GM23338 (cell line): ENCODE measurements at regions not wholly inside any gene's neighbourhood (a gene's known extent, or its start where the extent isn't known, plus 50 kb on each side); places are given as distances from the start of the nearest gene placed in this dataset.

Experiments
- ATAC-seq: fragments of 200-7000 bp; cut with Tn5 transposase; 3 replicates; pipeline ENCODE4 v1.9.1; 2020
- DNase-seq: peaks from one replicate; pipeline ENCODE4 v3.0.0-alpha.2; 2015; ENCODE audit warnings: low spot score
- H2AFZ ChIP-seq: fragments of 200-600 bp; sonication (generic); 2 replicates; pipeline ENCODE4 v1.8.0; 2016; ENCODE audit warnings: antibody characterized with exemption, mild to moderate bottlenecking, moderate library complexity
- H3F3A ChIP-seq: fragments of 200-600 bp; sonication (generic); replicated peaks from 2 replicates; pipeline ENCODE4 v1.8.0; 2017; ENCODE audit warnings: antibody characterized with exemption, mixed run types, low read depth
- H3K27ac ChIP-seq: fragments of 200-600 bp; sonication (generic); 2 replicates; pipeline ENCODE4 v1.6.1; 2016; ENCODE audit warnings: low read depth
- H3K27me3 ChIP-seq: fragments of 200-600 bp; sonication (generic); 2 replicates; pipeline ENCODE4 v1.8.0; 2016; ENCODE audit warnings: mild to moderate bottlenecking, mixed run types, moderate library complexity; ENCODE audit not compliant: insufficient read depth
- H3K36me3 ChIP-seq: fragments of 200-600 bp; sonication (generic); 2 replicates; pipeline ENCODE4 v1.8.0; 2016; ENCODE audit warnings: mild to moderate bottlenecking; ENCODE audit not compliant: insufficient read depth
- H3K4me1 ChIP-seq: fragments of 200-600 bp; sonication (generic); 2 replicates; pipeline ENCODE4 v1.8.0; 2016; ENCODE audit warnings: mild to moderate bottlenecking, moderate library complexity; ENCODE audit not compliant: insufficient read depth
- H3K4me2 ChIP-seq: fragments of 200-600 bp; sonication (generic); 2 replicates; pipeline ENCODE4 v1.7.1; 2017; ENCODE audit warnings: mixed run types
- H3K4me3 ChIP-seq: fragments of 200-600 bp; sonication (generic); 2 replicates; pipeline ENCODE4 v1.6.1; 2016; ENCODE audit warnings: mixed run types
- H3K79me2 ChIP-seq: fragments of 200-600 bp; sonication (generic); replicated peaks from 2 replicates; pipeline ENCODE4 v1.8.0; 2017; ENCODE audit warnings: mild to moderate bottlenecking; ENCODE audit not compliant: insufficient read depth
- H3K9me2 ChIP-seq: fragments of 200-600 bp; sonication (generic); 2 replicates; pipeline ENCODE4 v1.8.0; 2017; ENCODE audit not compliant: insufficient read depth
- H4K20me1 ChIP-seq: fragments of 200-600 bp; sonication (generic); replicated peaks from 2 replicates; pipeline ENCODE4 v1.8.0; 2017; ENCODE audit warnings: mild to moderate bottlenecking; ENCODE audit not compliant: insufficient read depth
- H3K27ac Mint-ChIP-seq: 2 replicates; pipeline ENCODE4 v1.8.0; 2020; ENCODE audit warnings: inconsistent platforms, mild to moderate bottlenecking, moderate library complexity, mixed read lengths
- H3K27me3 Mint-ChIP-seq: 3 replicates; pipeline ENCODE4 v1.8.0; 2022; ENCODE audit warnings: low read depth, mild to moderate bottlenecking, moderate library complexity, mixed read lengths, inconsistent platforms; ENCODE audit not compliant: insufficient read depth, poor library complexity
- H3K36me3 Mint-ChIP-seq: 3 replicates; pipeline ENCODE4 v1.8.0; 2021; ENCODE audit warnings: low read depth, mild to moderate bottlenecking, inconsistent platforms, moderate library complexity, mixed read lengths
- H3K4me1 Mint-ChIP-seq: 3 replicates; pipeline ENCODE4 v1.8.0; 2020; ENCODE audit warnings: mild to moderate bottlenecking, inconsistent platforms, mixed read lengths
- H3K4me3 Mint-ChIP-seq: 3 replicates; pipeline ENCODE4 v1.8.0; 2021; ENCODE audit warnings: moderate library complexity, mild to moderate bottlenecking, inconsistent platforms, mixed read lengths
- H3K9me3 Mint-ChIP-seq: 3 replicates; pipeline ENCODE4 v1.8.0; 2020; ENCODE audit warnings: moderate library complexity, mild to moderate bottlenecking, inconsistent platforms, mixed read lengths
- EZH2 ChIP-seq: fragments of 200-600 bp; sonication (generic); IDR thresholded peaks from one replicate; pipeline ENCODE4 v1.8.0; 2017; ENCODE audit warnings: antibody characterized with exemption, mild to moderate bottlenecking, low read depth; ENCODE audit not compliant: unreplicated experiment
- JUNB ChIP-seq: IDR thresholded peaks from one replicate; pipeline ENCODE4 v1.6.1; 2016; ENCODE audit warnings: antibody characterized with exemption; ENCODE audit not compliant: unreplicated experiment
- NANOG ChIP-seq: IDR thresholded peaks from 2 replicates; pipeline ENCODE4 v1.6.1; 2016; ENCODE audit warnings: antibody characterized with exemption, borderline replicate concordance
- POLR2AphosphoS5 ChIP-seq: IDR thresholded peaks from 2 replicates; pipeline ENCODE4 v1.6.1; 2016; ENCODE audit warnings: antibody characterized with exemption, low read depth
- STAT1 ChIP-seq: IDR thresholded peaks from one replicate; pipeline ENCODE4 v1.6.1; 2016; ENCODE audit warnings: antibody characterized with exemption; ENCODE audit not compliant: unreplicated experiment
- ZNF331 ChIP-seq: fragments of 250-450 bp; sonication (Bioruptor Pico); IDR thresholded peaks from 2 replicates; pipeline ENCODE4 v1.5.0; 2020; ENCODE audit warnings: low read depth, mild to moderate bottlenecking, moderate library complexity
- TF ChIP-seq, protein P1 (sequence below): fragments of 250-450 bp; sonication (Bioruptor Pico); IDR thresholded peaks from 2 replicates; pipeline ENCODE4 v1.5.0; 2020; ENCODE audit warnings: mild to moderate bottlenecking, moderate library complexity
- TF ChIP-seq, protein P2 (sequence below): IDR thresholded peaks from one replicate; pipeline ENCODE4 v1.6.1; 2018; ENCODE audit warnings: antibody characterized with exemption; ENCODE audit not compliant: unreplicated experiment

DNA sequence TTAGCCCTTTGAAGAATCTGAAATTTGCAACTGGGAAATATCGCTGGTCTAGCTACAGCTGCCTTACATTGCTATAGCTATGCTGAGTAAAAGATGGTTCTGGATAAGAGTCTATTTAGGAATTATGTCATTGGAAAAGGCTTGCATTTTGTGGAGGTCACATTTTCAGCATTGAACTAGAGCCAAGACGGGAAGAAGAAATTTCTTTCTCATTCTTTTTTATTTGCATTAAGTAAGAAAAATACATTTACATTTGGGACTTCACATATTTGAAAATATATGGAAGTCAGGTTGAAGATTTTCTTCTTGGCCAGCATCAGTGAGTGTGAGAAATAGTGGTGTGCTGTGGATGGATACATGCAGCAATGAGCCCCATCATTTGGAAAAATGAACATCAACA, 291.6 kb downstream of the PTBP2 start:
- no peaks in the 10 kb centered on the region for H3K9me3 Mint-ChIP-seq
- no peaks in the 10 kb centered on the region for H3K27me3 Mint-ChIP-seq
- H3K9me2 ChIP-seq: peaks cover 9% of the 10 kb centered on the region; the same call in 1 of the 2 replicates
- H3K4me3 ChIP-seq: no peak overlapping the region
- H3K27ac ChIP-seq: no peak overlapping the region
- H3K27me3 ChIP-seq: no peaks in the 10 kb centered on the region
- H3K4me3 Mint-ChIP-seq: no peak overlapping the region
- no peak overlapping the region for H3K27ac Mint-ChIP-seq
- H3K4me1 ChIP-seq: no peaks in the 10 kb centered on the region; the same call in 1 of the 2 replicates
- TF ChIP-seq ZNF331 (CRISPR knock-in tag) (no peak), NANOG (no peak), STAT1 (no peak), EZH2 (no peak), POLR2AphosphoS5 (no peak), JUNB (no peak)
- TF ChIP-seq, protein P1, sequence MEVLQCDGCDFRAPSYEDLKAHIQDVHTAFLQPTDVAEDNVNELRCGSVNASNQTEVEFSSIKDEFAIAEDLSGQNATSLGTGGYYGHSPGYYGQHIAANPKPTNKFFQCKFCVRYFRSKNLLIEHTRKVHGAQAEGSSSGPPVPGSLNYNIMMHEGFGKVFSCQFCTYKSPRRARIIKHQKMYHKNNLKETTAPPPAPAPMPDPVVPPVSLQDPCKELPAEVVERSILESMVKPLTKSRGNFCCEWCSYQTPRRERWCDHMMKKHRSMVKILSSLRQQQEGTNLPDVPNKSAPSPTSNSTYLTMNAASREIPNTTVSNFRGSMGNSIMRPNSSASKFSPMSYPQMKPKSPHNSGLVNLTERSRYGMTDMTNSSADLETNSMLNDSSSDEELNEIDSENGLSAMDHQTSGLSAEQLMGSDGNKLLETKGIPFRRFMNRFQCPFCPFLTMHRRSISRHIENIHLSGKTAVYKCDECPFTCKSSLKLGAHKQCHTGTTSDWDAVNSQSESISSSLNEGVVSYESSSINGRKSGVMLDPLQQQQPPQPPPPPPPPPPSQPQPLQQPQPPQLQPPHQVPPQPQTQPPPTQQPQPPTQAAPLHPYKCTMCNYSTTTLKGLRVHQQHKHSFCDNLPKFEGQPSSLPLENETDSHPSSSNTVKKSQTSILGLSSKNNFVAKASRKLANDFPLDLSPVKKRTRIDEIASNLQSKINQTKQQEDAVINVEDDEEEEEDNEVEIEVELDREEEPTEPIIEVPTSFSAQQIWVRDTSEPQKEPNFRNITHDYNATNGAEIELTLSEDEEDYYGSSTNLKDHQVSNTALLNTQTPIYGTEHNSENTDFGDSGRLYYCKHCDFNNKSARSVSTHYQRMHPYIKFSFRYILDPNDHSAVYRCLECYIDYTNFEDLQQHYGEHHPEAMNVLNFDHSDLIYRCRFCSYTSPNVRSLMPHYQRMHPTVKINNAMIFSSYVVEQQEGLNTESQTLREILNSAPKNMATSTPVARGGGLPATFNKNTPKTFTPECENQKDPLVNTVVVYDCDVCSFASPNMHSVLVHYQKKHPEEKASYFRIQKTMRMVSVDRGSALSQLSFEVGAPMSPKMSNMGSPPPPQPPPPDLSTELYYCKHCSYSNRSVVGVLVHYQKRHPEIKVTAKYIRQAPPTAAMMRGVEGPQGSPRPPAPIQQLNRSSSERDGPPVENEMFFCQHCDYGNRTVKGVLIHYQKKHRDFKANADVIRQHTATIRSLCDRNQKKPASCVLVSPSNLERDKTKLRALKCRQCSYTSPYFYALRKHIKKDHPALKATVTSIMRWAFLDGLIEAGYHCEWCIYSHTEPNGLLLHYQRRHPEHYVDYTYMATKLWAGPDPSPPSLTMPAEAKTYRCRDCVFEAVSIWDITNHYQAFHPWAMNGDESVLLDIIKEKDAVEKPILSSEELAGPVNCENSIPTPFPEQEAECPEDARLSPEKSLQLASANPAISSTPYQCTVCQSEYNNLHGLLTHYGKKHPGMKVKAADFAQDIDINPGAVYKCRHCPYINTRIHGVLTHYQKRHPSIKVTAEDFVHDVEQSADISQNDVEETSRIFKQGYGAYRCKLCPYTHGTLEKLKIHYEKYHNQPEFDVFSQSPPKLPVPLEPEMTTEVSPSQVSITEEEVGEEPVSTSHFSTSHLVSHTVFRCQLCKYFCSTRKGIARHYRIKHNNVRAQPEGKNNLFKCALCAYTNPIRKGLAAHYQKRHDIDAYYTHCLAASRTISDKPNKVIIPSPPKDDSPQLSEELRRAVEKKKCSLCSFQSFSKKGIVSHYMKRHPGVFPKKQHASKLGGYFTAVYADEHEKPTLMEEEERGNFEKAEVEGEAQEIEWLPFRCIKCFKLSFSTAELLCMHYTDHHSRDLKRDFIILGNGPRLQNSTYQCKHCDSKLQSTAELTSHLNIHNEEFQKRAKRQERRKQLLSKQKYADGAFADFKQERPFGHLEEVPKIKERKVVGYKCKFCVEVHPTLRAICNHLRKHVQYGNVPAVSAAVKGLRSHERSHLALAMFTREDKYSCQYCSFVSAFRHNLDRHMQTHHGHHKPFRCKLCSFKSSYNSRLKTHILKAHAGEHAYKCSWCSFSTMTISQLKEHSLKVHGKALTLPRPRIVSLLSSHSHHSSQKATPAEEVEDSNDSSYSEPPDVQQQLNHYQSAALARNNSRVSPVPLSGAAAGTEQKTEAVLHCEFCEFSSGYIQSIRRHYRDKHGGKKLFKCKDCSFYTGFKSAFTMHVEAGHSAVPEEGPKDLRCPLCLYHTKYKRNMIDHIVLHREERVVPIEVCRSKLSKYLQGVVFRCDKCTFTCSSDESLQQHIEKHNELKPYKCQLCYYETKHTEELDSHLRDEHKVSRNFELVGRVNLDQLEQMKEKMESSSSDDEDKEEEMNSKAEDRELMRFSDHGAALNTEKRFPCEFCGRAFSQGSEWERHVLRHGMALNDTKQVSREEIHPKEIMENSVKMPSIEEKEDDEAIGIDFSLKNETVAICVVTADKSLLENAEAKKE: no peak
- TF ChIP-seq, protein P2, sequence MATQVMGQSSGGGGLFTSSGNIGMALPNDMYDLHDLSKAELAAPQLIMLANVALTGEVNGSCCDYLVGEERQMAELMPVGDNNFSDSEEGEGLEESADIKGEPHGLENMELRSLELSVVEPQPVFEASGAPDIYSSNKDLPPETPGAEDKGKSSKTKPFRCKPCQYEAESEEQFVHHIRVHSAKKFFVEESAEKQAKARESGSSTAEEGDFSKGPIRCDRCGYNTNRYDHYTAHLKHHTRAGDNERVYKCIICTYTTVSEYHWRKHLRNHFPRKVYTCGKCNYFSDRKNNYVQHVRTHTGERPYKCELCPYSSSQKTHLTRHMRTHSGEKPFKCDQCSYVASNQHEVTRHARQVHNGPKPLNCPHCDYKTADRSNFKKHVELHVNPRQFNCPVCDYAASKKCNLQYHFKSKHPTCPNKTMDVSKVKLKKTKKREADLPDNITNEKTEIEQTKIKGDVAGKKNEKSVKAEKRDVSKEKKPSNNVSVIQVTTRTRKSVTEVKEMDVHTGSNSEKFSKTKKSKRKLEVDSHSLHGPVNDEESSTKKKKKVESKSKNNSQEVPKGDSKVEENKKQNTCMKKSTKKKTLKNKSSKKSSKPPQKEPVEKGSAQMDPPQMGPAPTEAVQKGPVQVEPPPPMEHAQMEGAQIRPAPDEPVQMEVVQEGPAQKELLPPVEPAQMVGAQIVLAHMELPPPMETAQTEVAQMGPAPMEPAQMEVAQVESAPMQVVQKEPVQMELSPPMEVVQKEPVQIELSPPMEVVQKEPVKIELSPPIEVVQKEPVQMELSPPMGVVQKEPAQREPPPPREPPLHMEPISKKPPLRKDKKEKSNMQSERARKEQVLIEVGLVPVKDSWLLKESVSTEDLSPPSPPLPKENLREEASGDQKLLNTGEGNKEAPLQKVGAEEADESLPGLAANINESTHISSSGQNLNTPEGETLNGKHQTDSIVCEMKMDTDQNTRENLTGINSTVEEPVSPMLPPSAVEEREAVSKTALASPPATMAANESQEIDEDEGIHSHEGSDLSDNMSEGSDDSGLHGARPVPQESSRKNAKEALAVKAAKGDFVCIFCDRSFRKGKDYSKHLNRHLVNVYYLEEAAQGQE: no peak
- H3K4me2 ChIP-seq: no peak overlapping the region
- no peaks in the 10 kb centered on the region for H3F3A ChIP-seq
- H3K4me1 Mint-ChIP-seq: peaks cover 11% of the 10 kb centered on the region; the same call in 2 of the 3 replicates
- no peaks in the 10 kb centered on the region for H4K20me1 ChIP-seq
- no peaks in the 10 kb centered on the region for H3K36me3 ChIP-seq
- H3K36me3 Mint-ChIP-seq: no peaks in the 10 kb centered on the region
- no peaks in the 10 kb centered on the region for H3K79me2 ChIP-seq
- H2AFZ ChIP-seq: no peak overlapping the region
- DNase-seq: no peak
- no peak for ATAC-seq
